ENCODE measurements at regions not wholly inside any gene's neighbourhood (a gene's known extent, or its start where the extent isn't known, plus 50 kb on each side); places are given as distances from the start of the nearest gene placed in this dataset.
A peak's percentile ranks its signal among the peaks of the same experiment; 100 is the strongest.
"Not testable (repeated sequence)": the region's sequence is repeated elsewhere in the genome, so short reads cannot be mapped to it uniquely, and the experiment has no call there.

DNA sequence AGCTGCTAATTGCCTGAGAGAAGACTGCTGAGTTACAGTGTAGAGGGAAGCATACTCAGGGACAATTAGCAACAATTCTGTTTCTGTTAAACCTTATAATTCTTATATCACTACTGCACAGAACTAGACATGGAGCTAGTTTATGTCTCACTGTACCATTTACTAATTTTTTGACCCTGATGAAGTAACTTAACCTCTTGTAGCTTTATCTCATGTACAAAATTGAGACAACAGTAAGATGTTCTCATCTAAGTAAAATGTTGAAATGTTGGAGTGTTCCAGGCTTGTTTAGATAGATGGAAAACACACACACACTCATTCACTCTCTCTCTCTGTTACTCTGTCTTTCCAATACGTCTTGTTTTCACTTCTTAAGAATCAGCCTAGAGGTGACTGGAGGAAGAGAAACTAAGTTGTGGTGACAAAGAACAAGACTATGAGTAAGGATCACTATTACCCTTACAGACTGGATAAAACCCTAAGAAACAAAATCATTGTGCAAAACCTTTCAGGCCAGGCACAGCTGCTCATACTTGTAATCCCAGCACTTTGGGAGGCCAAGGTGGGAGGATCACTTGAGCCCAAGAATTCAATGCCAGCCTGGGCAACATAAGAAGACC lies 107.8 kb downstream of the FAM72C start:
- H3K9ac ChIP-seq; H3K9me3 ChIP-seq (replicated peaks in 1 of 11); H3K27ac ChIP-seq; H3K27me3 ChIP-seq; H4K20me1 ChIP-seq; H3K4me2 ChIP-seq; H3K4me3 ChIP-seq; H3K36me3 ChIP-seq: not testable (repeated sequence)
- peaks cover 0 to 19% (median 0%) of the 10 kb centered on the region in 10 experiments; a peak in 5 of 20 replicates for H3K4me1 ChIP-seq

DNA sequence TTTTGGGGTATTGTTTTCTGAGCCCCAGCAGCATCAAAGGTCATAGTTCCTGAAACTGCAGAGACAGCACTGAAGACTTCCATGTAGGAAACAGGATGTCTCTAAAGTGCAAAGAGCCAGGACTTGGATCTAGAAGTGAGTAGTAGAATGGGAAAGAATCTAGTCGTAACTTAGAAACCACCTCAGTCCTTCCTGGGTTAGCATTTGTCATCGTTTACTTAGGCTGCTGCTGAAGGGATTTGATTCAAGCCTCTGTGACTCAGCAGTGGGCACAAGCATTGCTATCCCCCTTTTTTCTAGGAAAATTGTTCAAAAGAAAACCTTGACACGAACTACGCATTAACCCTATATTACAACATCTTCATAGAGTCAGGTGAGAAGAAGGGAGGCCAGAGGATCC lies 109.1 kb downstream of the FAM72C start:
- Histone ChIP-seq H3K4me1 (peaks cover 0 to 19% (median 0%) of the 10 kb centered on the region in 10 experiments; a peak in 5 of 20 replicates), H3K27ac (peak overlapping the region in 3 of 11 experiments; percentile 20 to 33 (median 29); a peak in 2 of 22 replicates), H3K4me2 (peak overlapping the region in 4 of 11 experiments; percentile 15 to 29 (median 26); a peak in 2 of 22 replicates)
- not testable (repeated sequence) for H4K20me1 ChIP-seq; H3K9me3 ChIP-seq (replicated peaks in 1 of 11); H3K27me3 ChIP-seq; H3K9ac ChIP-seq; H3K4me3 ChIP-seq; H3K36me3 ChIP-seq

DNA sequence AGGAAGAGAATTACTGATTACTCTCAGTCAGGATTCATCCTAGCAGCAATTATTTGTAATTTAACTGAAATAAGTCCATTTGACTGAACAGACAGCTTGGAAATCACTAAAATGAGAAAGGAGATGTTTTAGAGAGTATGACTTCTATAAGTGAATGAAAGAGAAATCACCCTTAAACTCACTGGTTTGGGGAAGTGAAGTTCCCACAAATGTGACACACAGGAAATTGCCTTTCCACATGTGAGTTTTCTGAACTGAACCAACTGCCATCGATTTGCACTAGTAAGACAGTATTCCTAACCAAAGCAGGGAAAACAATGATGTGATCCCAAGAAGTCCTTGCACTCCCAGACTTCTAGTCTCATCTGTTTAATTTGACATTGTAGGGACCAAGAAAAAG lies 110.5 kb downstream of the FAM72C start:
- H3K4me1 ChIP-seq: peaks cover 0 to 15% (median 0%) of the 10 kb centered on the region in 10 experiments; a peak in 5 of 20 replicates
- peak overlapping the region in 5 of 11 experiments; percentile 26 to 48 (median 42); a peak in 6 of 22 replicates for H3K4me2 ChIP-seq
- not testable (repeated sequence) for H3K9me3 ChIP-seq (replicated peaks in 1 of 11); H4K20me1 ChIP-seq; H3K4me3 ChIP-seq; H3K27me3 ChIP-seq; H3K36me3 ChIP-seq
- peak overlapping the region in 2 of 11 experiments; percentile 45 to 51; a peak in 2 of 22 replicates for H3K9ac ChIP-seq
- H3K27ac ChIP-seq: peak overlapping the region in 7 of 11 experiments; percentile 23 to 76 (median 62); a peak in 12 of 22 replicates

DNA sequence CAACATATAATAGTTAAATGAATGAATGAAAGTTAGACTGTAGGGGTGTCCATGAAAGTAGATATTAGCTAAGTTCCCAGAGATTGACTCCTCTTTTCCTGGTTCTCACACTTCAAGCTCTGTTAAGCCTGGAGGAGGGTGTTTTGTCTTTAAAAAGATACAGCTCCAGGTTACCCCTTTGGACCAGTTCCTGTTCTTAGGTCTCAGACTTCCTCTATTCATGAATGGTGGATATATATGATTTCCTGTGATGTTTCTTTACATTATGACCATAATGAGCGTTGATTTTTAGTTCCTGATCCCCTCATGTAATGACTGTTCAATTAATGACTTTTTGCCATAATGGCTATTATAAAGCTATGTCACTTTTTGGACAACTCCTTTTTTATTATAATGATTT lies 115.9 kb downstream of the FAM72C start:
- H3K36me3 ChIP-seq; H3K27me3 ChIP-seq; H3K9ac ChIP-seq; H3K9me3 ChIP-seq (replicated peaks in 1 of 11); H3K4me3 ChIP-seq; H3K4me2 ChIP-seq; H3K27ac ChIP-seq; H4K20me1 ChIP-seq: not testable (repeated sequence)
- peaks cover 0 to 26% (median 0%) of the 10 kb centered on the region in 10 experiments; a peak in 8 of 20 replicates for H3K4me1 ChIP-seq

DNA sequence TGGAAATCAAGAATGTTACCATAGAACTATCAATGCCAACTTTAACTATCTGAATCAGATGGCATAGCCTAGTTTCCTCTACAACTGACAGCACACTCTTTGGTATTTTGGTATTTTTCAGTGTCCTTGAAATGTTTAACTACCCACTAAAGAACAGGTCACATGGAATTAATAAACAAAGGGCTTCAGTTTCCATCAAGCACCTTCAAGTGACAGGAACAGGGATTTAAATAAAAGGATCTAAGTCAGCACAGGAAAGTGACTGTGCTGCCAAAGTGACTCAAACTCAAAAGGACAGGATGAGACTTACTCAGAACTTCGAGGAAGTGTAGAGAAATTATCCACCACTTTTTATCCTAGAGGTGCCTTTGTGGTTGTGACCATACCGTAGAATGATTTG lies 117.7 kb downstream of the FAM72C start:
- not testable (repeated sequence) for H3K4me3 ChIP-seq; H3K27me3 ChIP-seq; H3K9me3 ChIP-seq (replicated peaks in 1 of 11); H3K27ac ChIP-seq; H3K4me2 ChIP-seq; H4K20me1 ChIP-seq; H3K9ac ChIP-seq; H3K36me3 ChIP-seq
- peaks cover 0 to 36% (median 0%) of the 10 kb centered on the region in 10 experiments; a peak in 8 of 20 replicates for H3K4me1 ChIP-seq

DNA sequence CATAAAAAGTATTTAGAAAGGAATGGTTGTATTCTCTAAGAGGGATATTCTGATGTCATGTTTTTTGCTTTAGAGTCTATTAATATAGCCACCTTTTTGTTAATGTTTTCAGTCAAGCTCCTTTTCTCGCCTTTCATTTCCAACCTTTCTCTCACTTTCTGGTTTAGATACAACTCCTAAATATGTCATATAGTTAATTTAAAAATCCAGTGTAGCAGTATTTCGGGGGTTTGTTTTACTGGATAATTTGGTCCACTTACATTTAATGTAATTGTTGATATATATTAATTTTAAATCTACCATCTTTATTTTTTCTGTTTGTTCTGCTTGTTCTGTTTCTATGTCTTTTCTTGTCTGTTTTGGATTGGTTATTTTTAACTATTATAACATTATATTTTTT lies 121.1 kb downstream of the FAM72C start:
- not testable (repeated sequence) for H3K4me3 ChIP-seq; H3K9me3 ChIP-seq (replicated peaks in 1 of 11); H3K27me3 ChIP-seq; H3K27ac ChIP-seq; H3K4me2 ChIP-seq; H3K36me3 ChIP-seq; H4K20me1 ChIP-seq; H3K9ac ChIP-seq
- peaks cover 0 to 53% (median 0%) of the 10 kb centered on the region in 10 experiments; a peak in 8 of 20 replicates for H3K4me1 ChIP-seq

DNA sequence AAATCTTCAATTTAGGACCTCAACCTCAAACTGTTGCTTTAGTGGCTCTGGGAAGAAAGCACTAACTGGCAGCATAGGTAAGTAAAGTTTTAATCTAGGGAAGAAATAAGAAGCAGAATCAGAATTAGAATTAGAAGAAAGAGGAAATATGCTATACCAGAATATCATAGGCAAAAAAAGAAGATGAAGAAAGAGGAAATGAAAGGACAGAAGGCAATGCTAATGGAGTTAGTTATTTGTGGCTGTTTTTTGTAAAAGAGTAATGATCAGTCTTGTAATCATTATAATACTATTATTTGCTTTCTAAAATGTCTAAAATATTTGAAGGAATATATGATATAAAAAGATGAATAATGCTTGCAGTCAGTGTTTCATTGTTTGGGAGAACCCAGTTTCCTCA lies 122.9 kb downstream of the FAM72C start:
- Histone ChIP-seq H3K4me2 (peak overlapping the region in 4 of 11 experiments; percentile 33 to 61 (median 58); a peak in 5 of 22 replicates), H3K27ac (peak overlapping the region in 3 of 11 experiments; percentile 42 to 56 (median 50); a peak in 5 of 22 replicates), H3K4me1 (peaks cover 0 to 45% (median 0%) of the 10 kb centered on the region in 10 experiments; a peak in 7 of 20 replicates)
- not testable (repeated sequence) for H4K20me1 ChIP-seq; H3K9me3 ChIP-seq (replicated peaks in 1 of 11); H3K9ac ChIP-seq; H3K27me3 ChIP-seq; H3K36me3 ChIP-seq; H3K4me3 ChIP-seq

DNA sequence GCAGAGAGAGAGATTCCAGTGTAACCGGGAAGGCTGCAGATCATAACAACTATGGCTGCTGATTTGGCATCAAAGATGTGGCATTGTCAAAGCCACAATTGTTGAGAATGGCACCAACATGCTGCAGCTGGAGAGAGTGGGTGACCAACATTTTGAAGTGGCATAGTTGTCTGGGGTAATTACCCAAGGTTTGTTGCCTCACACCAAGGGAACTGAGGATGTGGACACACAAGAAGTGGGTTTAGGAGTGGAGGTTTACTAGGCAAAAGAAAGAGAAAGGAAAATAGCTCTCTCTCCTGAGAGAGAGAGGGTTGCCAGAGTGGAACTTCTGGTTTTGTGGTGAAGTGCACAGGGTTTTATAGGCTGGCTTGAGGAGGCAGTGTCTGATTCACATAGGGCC lies 126.6 kb downstream of the FAM72C start:
- H3K4me3 ChIP-seq; H3K27me3 ChIP-seq; H4K20me1 ChIP-seq; H3K9ac ChIP-seq; H3K9me3 ChIP-seq (replicated peaks in 1 of 11); H3K36me3 ChIP-seq; H3K4me2 ChIP-seq: not testable (repeated sequence)
- Histone ChIP-seq H3K27ac (peak overlapping the region in 3 of 11 experiments; percentile 33 to 53 (median 46); a peak in 1 of 22 replicates), H3K4me1 (peaks cover 0 to 28% (median 0%) of the 10 kb centered on the region in 10 experiments; a peak in 7 of 20 replicates)

DNA sequence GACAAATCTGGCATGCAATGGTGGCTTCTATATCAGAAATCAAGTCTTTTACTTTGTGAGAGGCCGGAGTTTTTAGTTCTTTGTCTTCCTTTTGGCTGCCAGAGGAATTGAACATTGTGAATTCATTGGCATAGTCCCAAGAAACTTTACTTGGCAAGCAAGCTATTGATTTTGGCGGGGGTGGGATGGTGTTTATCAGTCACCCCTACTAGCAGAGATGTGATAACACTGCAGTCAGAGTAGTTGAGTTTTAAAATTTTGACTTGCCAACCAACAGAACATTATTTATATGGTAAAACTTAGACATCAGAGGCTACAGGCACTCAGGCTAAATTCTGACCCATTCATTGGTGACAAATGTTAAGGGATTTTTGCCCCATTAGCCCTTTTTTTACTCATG lies 129.7 kb downstream of the FAM72C start:
- not testable (repeated sequence) for H3K4me1 ChIP-seq

DNA sequence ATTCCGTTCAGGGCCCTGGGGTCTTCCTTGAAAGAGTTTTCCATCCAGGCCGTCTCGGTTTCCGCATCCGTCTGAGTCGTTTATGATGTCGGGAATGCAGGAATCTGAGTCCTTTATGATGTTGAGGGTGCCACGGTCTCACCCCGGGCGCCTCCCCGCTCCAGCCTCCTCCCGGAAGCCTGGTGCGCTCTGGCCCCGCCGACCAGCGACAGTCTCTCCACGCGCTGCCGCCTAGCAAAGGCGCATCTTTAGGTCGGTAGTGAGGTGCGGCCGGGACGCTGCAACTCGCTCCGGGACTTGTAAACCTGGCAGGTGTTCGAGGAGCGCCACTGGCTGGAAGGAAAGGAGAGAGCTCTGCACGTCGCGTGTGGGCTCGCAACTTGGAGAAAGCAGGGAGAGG lies 132.6 kb downstream of the FAM72C start:
- not testable (repeated sequence) for H3K4me1 ChIP-seq; H3K27me3 ChIP-seq; H3K4me2 ChIP-seq; H4K20me1 ChIP-seq; H3K4me3 ChIP-seq; H3K36me3 ChIP-seq; H3K9ac ChIP-seq; H3K9me3 ChIP-seq (replicated peaks in 1 of 11); H3K27ac ChIP-seq

More for the DNA sequence above, 129.7 kb downstream of the FAM72C start:
- H3K4me3 ChIP-seq; H3K36me3 ChIP-seq; H3K4me2 ChIP-seq; H3K9ac ChIP-seq; H3K27ac ChIP-seq; H4K20me1 ChIP-seq; H3K27me3 ChIP-seq; H3K9me3 ChIP-seq (replicated peaks in 1 of 11): not testable (repeated sequence)

DNA sequence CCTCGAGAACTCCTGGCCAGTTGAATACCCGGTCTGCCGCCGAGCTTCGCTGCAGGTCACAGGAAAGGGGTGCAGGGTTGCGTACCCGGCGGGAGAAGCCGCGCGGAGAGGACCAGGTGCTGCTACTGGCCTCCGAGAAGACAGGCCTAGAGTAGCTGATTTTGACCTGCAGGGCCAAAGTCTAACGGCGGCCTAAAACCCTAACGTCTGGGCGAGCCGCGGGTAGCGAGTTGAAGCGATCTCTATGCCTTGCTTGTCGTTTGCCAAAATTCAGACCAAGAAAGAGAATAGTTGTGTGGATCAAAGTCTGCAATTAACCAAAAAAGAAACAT lies 133.2 kb downstream of the FAM72C start:
- not testable (repeated sequence) for H3K9me3 ChIP-seq (replicated peaks in 1 of 11); H3K4me1 ChIP-seq; H3K4me3 ChIP-seq; H4K20me1 ChIP-seq; H3K4me2 ChIP-seq; H3K36me3 ChIP-seq; H3K9ac ChIP-seq; H3K27me3 ChIP-seq; H3K27ac ChIP-seq

DNA sequence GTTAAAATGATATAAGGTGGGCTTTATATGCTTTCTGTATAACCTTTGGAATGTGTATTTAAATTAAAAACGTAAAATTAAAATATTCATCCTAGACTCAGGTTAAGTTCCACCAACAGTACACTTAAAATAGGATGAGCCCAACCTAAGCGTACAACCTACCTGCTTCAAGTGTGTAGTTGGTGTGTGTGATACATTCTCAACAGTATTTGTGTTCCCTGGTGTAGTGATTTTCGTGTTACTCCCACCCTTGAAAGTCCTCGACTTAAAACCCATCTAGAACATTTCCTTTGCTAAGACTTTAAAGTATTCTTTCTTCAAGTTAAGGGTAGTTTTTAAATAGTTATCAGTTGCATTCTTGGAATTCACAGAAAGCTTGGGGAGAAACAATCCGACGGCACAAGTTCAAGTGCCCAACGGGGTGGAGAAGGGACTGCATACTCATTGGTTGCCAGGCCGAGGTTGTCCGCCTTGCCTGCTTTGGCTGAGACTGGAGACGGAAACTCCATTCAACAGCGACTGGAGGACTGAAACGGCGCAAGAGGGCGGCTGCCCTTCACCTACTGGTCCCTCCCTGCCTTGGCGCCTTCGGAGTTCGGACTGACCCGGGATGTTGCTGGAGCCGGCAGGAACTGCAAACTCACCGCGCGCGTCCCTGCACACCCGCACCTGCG lies 133.7 kb downstream of the FAM72C start:
- not testable (repeated sequence) for H3K27ac ChIP-seq; H3K4me2 ChIP-seq; H3K36me3 ChIP-seq; H3K4me3 ChIP-seq; H3K27me3 ChIP-seq; H3K9me3 ChIP-seq (replicated peaks in 1 of 11); H3K4me1 ChIP-seq; H3K9ac ChIP-seq; H4K20me1 ChIP-seq

DNA sequence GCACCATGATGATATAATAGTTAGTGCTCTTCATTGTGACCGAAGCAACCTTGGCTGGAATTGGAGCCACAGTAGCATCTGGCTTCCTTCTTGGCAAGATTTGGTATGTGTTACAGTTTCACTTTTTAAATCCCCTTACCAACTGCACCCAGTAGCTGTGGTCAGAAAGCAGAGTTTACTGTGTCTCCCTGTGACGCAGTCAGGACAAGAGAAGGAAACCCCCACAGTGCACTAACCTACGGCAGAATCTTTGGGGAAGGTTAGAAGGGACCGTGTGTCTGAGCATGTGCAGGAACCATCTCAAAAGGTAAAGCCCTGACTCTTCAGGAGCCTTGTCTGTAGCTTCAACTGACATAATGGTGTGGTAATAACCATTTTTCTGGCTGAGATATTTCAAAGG lies 138.4 kb downstream of the FAM72C start:
- H3K4me3 ChIP-seq; H3K36me3 ChIP-seq; H3K9ac ChIP-seq; H4K20me1 ChIP-seq; H3K27ac ChIP-seq; H3K4me1 ChIP-seq; H3K4me2 ChIP-seq; H3K9me3 ChIP-seq (replicated peaks in 1 of 11); H3K27me3 ChIP-seq: not testable (repeated sequence)

DNA sequence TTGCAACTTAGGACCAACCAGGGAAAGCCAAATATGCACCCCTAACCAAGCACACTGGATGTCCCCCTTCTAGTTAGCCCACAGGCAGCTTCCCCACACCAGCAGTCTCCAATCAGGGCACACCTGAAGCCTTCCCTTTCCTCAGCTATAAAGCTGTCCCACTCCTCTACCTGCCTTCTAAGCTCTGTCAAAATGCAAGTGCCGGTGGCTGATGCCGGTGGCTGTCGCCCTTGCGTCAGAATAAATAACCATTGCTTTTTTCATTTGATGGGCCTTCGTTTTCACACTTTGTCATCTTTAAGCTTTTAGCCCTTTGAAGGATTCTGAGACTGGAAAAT lies 139.4 kb downstream of the FAM72C start:
- not testable (repeated sequence) for H3K9ac ChIP-seq; H3K4me3 ChIP-seq; H3K27me3 ChIP-seq; H3K4me1 ChIP-seq; H3K27ac ChIP-seq; H3K36me3 ChIP-seq; H3K9me3 ChIP-seq (replicated peaks in 1 of 11); H3K4me2 ChIP-seq; H4K20me1 ChIP-seq
